CD14-positive monocyte (primary cell): ENCODE measurements at regions not wholly inside any gene's neighbourhood (a gene's known extent, or its start where the extent isn't known, plus 50 kb on each side); places are given as distances from the start of the nearest gene placed in this dataset.

Experiments used
- DNase-seq, 3 donors: peaks; one replicate each; pipeline ENCODE4 v3.0.0-alpha.2; 2011 to 2022
- H2AFZ ChIP-seq: 2 replicates; pipeline ENCODE4 v1.6.0; 2012; ENCODE audit warnings: mild to moderate bottlenecking, low read depth, low read length, inconsistent platforms; ENCODE audit not compliant: insufficient read depth, poor library complexity, severe bottlenecking
- H3K27ac ChIP-seq, 2 donors: 1 replicate in 1 of 2; 2 replicates in 1 of 2; pipeline ENCODE4 v1.5.1; 2012 to 2013; ENCODE audit warnings: low read length in 2 of 2, control low read depth in 1 of 2, inconsistent platforms in 1 of 2, low read depth in 1 of 2, mild to moderate bottlenecking in 1 of 2
- H3K27me3 ChIP-seq, 2 donors: one replicate each; pipeline versions ENCODE4 v1.6.0 to v1.6.1; 2011 to 2013; ENCODE audit warnings: low read length in 2 of 2; ENCODE audit not compliant: control insufficient read depth in 2 of 2, insufficient read depth in 2 of 2
- H3K36me3 ChIP-seq, 2 donors: replicated peaks in 1 of 2; 1 replicate in 1 of 2; 2 replicates in 1 of 2; pipeline versions ENCODE4 v1.5.1 to v1.6.1; 2012 to 2013; ENCODE audit warnings: low read length in 2 of 2, control low read depth in 1 of 2, inconsistent platforms in 1 of 2, mild to moderate bottlenecking in 1 of 2; ENCODE audit not compliant: insufficient read depth in 2 of 2, control insufficient read depth in 1 of 2
- H3K4me1 ChIP-seq, 2 donors: 1 replicate in 1 of 2; 2 replicates in 1 of 2; pipeline versions ENCODE4 v1.5.1 to v1.6.1; 2012 to 2013; ENCODE audit warnings: low read length in 2 of 2, control low read depth in 1 of 2, inconsistent platforms in 1 of 2, mild to moderate bottlenecking in 1 of 2, moderate library complexity in 1 of 2; ENCODE audit not compliant: insufficient read depth in 2 of 2, control insufficient read depth in 1 of 2
- H3K4me2 ChIP-seq: replicated peaks from 2 replicates; pipeline ENCODE3; 2012; ENCODE audit warnings: low read length, moderate library complexity, mild to moderate bottlenecking; ENCODE audit not compliant: poor library complexity, severe bottlenecking; ENCODE audit errors: extremely low read depth
- H3K4me3 ChIP-seq, 3 experiments: fragments of 200-600 bp in 1 of 3; sonication (generic) in 1 of 3; replicated peaks in 1 of 3; 1 replicate in 2 of 3; 2 replicates in 1 of 3; pipeline ENCODE4 v1.5.1; 2011 to 2013; ENCODE audit warnings: low read length in 3 of 3, mild to moderate bottlenecking in 3 of 3, control low read depth in 2 of 3, low read depth in 2 of 3, inconsistent platforms in 1 of 3, moderate library complexity in 1 of 3
- H3K79me2 ChIP-seq: 2 replicates; pipeline ENCODE4 v1.6.0; 2012; ENCODE audit warnings: mild to moderate bottlenecking, control low read depth, inconsistent platforms, low read length, moderate library complexity; ENCODE audit not compliant: insufficient read depth
- H3K9ac ChIP-seq: 2 replicates; pipeline ENCODE4 v1.6.0; 2017; ENCODE audit warnings: low read length, mild to moderate bottlenecking; ENCODE audit not compliant: insufficient read depth, poor library complexity, severe bottlenecking
- H3K9me3 ChIP-seq, 2 donors: replicated peaks in 1 of 2; 1 replicate in 1 of 2; 2 replicates in 1 of 2; pipeline versions ENCODE4 v1.5.1 to v1.6.1; 2012 to 2013; ENCODE audit warnings: low read length in 2 of 2, control low read depth in 1 of 2; ENCODE audit not compliant: control insufficient read depth in 1 of 2, insufficient read depth in 1 of 2
- H4K20me1 ChIP-seq: 2 replicates; pipeline ENCODE4 v1.6.0; 2012; ENCODE audit warnings: mild to moderate bottlenecking, low read length, control low read depth, moderate library complexity; ENCODE audit not compliant: insufficient read depth
- H3K27ac Mint-ChIP-seq, 7 donors: one replicate each; pipeline ENCODE4 v1.8.0; 2020; ENCODE audit warnings: mild to moderate bottlenecking in 7 of 7, mixed read lengths in 7 of 7, moderate library complexity in 6 of 7, inconsistent platforms in 2 of 7
- H3K27me3 Mint-ChIP-seq, 3 donors: one replicate each; pipeline ENCODE4 v1.8.0; 2021 to 2022; ENCODE audit warnings: low read depth in 3 of 3, mild to moderate bottlenecking in 3 of 3, mixed read lengths in 3 of 3, moderate library complexity in 3 of 3, inconsistent platforms in 1 of 3
- H3K36me3 Mint-ChIP-seq, 2 donors: one replicate each; pipeline ENCODE4 v1.8.0; 2020; ENCODE audit warnings: mixed read lengths in 2 of 2, inconsistent platforms in 1 of 2, mild to moderate bottlenecking in 1 of 2
- H3K4me1 Mint-ChIP-seq: one replicate; pipeline ENCODE4 v1.8.0; 2020; ENCODE audit warnings: mild to moderate bottlenecking, mixed read lengths
- H3K4me3 Mint-ChIP-seq, 2 donors: one replicate each; pipeline ENCODE4 v1.8.0; 2020; ENCODE audit warnings: mild to moderate bottlenecking in 2 of 2, mixed read lengths in 2 of 2, moderate library complexity in 1 of 2
- H3K9me3 Mint-ChIP-seq, 7 donors: one replicate each; pipeline ENCODE4 v1.8.0; 2020 to 2022; ENCODE audit warnings: mixed read lengths in 7 of 7, mild to moderate bottlenecking in 6 of 7, moderate library complexity in 6 of 7, inconsistent platforms in 2 of 7
- CTCF ChIP-seq: fragments of 200-600 bp; IDR thresholded peaks from one replicate; pipeline ENCODE4 v1.8.0; 2022; ENCODE audit warnings: antibody characterized with exemption, mild to moderate bottlenecking
- WGBS: methylation state at CpG from one replicate; pipeline ENCODE4 v1.1.5; 2013; ENCODE audit warnings: missing lambda C conversion rate; ENCODE audit not compliant: insufficient coverage; 5-methylcytosine and 5-hydroxymethylcytosine counted together
- intact Hi-C, 2 donors: fragments of 100-400 bp; cut with micrococcal nuclease; formaldehyde crosslinking; loops; one replicate each; pipeline versions ENCODE4 v1.15.0 to v1.15.1; 2023

GRCh38 chr3:22765679-22766078 lies 437.4 kb upstream of the UBE2E2 start:
- no peak for DNase-seq
- Histone ChIP-seq H3K36me3 (no peaks in the 10 kb centered on the region), H3K4me1 (no peaks in the 10 kb centered on the region), H3K9me3 (peaks cover 0 to 14% of the 10 kb centered on the region in 2 donors), H3K4me2 (no peak overlapping the region), H3K27ac (no peak overlapping the region), H3K4me3 (no peak overlapping the region), H4K20me1 (no peaks in the 10 kb centered on the region), H3K79me2 (no peaks in the 10 kb centered on the region), H3K9ac (no peak overlapping the region), H3K27me3 (no peaks in the 10 kb centered on the region), H2AFZ (no peak overlapping the region)
- H3K27me3 Mint-ChIP-seq = no peaks in the 10 kb centered on the region
- no peak overlapping the region for H3K27ac Mint-ChIP-seq
- H3K9me3 Mint-ChIP-seq = peaks cover 2 to 14% (median 6%) of the 10 kb centered on the region in 7 donors
- no peak for TF ChIP-seq CTCF
- no peak overlapping the region for H3K4me3 Mint-ChIP-seq
- no peaks in the 10 kb centered on the region for H3K4me1 Mint-ChIP-seq
- intact Hi-C loops = no loop called here
- no peaks in the 10 kb centered on the region for H3K36me3 Mint-ChIP-seq

- TF ChIP-seq CTCF = no peak
- peaks cover 7 to 8% of the 10 kb centered on the region in 2 donors for H3K9me3 ChIP-seq
- Mint-ChIP-seq H3K4me3 (no peak overlapping the region), H3K9me3 (peaks cover 0 to 13% (median 2%) of the 10 kb centered on the region in 7 donors), H3K27ac (no peak overlapping the region), H3K27me3 (no peaks in the 10 kb centered on the region), H3K36me3 (no peaks in the 10 kb centered on the region), H3K4me1 (no peaks in the 10 kb centered on the region)
- DNase-seq = no peak
- H4K20me1 ChIP-seq = no peaks in the 10 kb centered on the region
- WGBS = no CpG with 5 or more reads among the region's 1 CpG
- no peaks in the 10 kb centered on the region for H3K27me3 ChIP-seq
- no peaks in the 10 kb centered on the region for H3K4me1 ChIP-seq
- H3K9ac ChIP-seq = no peak overlapping the region
- no peaks in the 10 kb centered on the region for H3K36me3 ChIP-seq
- no peak overlapping the region for H3K4me2 ChIP-seq
- H2AFZ ChIP-seq = no peak overlapping the region
- intact Hi-C loops = no loop called here
- no peak overlapping the region for H3K4me3 ChIP-seq
- no peaks in the 10 kb centered on the region for H3K79me2 ChIP-seq
- no peak overlapping the region for H3K27ac ChIP-seq
Measured at GRCh38 chr3:22777834-22778233, 425.3 kb upstream of the UBE2E2 start.
